A549 (cell line): ENCODE measurements at regions not wholly inside any gene's neighbourhood (a gene's known extent, or its start where the extent isn't known, plus 50 kb on each side); places are given as distances from the start of the nearest gene placed in this dataset.

Source experiments
- ATAC-seq, 2 experiments: fragments of 200-7000 bp in 1 of 2; fragments of >200 bp in 1 of 2; cut with Nextera tagmentation in 1 of 2; cut with Tn5 transposase in 1 of 2; 3 replicates each; pipeline versions ENCODE4 v1.8.0 to v1.9.1; 2018 to 2020; ENCODE audit warnings: mild to moderate bottlenecking in 1 of 2, moderate library complexity in 1 of 2
- CTCF ChIA-PET: fragments of 300-600 bp; sonication (Branson Sonifier 250); formaldehyde crosslinking; extraction: SDS; loops from one replicate; lab custom pipeline; 2021; ENCODE audit warnings: antibody characterized with exemption, inconsistent platforms; lab: Yijun Ruan, JAX
- POLR2A ChIA-PET: fragments of 350-600 bp; formaldehyde crosslinking; extraction: SDS; loops from one replicate; lab custom pipeline; 2021; ENCODE audit warnings: antibody characterized with exemption, inconsistent platforms; lab: Yijun Ruan, JAX
- DNase-seq, 2 experiments: peaks; one replicate each; pipeline versions ENCODE4 v3.0.0 to v3.0.0-alpha.2; 2011 to 2016; ENCODE audit warnings: low read depth in 1 of 2, low spot score in 1 of 2
- FAIRE-seq: peaks from 2 replicates; lab custom pipeline; 2011; peaks lifted over from hg19 to GRCh38; lab: Jason Lieb, UNC
- H3K27ac ChIP-seq, 2 experiments: fragments of >200 bp; sonication (Bioruptor Twin); formaldehyde crosslinking; 3 replicates each; pipeline ENCODE4 v1.5.1; 2016 to 2017
- H3K4me1 ChIP-seq: fragments of >200 bp; sonication (Bioruptor Twin); formaldehyde crosslinking; 3 replicates; pipeline ENCODE4 v1.6.1; 2016
- H3K4me2 ChIP-seq: fragments of >200 bp; sonication (Bioruptor Twin); formaldehyde crosslinking; 3 replicates; pipeline ENCODE4 v1.6.1; 2016
- H3K4me3 ChIP-seq: fragments of >200 bp; sonication (Bioruptor Twin); formaldehyde crosslinking; 3 replicates; pipeline ENCODE4 v1.5.1; 2016
- H3K9me3 ChIP-seq: fragments of >200 bp; sonication (Bioruptor Twin); formaldehyde crosslinking; 3 replicates; pipeline ENCODE4 v1.6.1; 2016
- CBX2 ChIP-seq: fragments of 200-600 bp; sonication (generic); IDR thresholded peaks from 2 replicates; pipeline ENCODE4 v1.6.1; 2016; ENCODE audit warnings: low read depth, mild to moderate bottlenecking, borderline replicate concordance
- EHMT2 ChIP-seq: fragments of 200-600 bp; sonication (generic); IDR thresholded peaks from 2 replicates; pipeline ENCODE4 v1.6.1; 2016; ENCODE audit warnings: antibody characterized with exemption, low read depth, mild to moderate bottlenecking, moderate library complexity
- GATA3 ChIP-seq: IDR thresholded peaks from 2 replicates; pipeline ENCODE4 v1.6.1; 2012; ENCODE audit warnings: borderline replicate concordance
- HOXA7 ChIP-seq: fragments of 250-450 bp; sonication (Bioruptor Pico); IDR thresholded peaks from 2 replicates; pipeline ENCODE4 v1.5.0; 2020; ENCODE audit warnings: mild to moderate bottlenecking, moderate library complexity
- KDM1A ChIP-seq: fragments of 200-600 bp; sonication (generic); IDR thresholded peaks from 2 replicates; pipeline ENCODE4 v1.6.1; 2016; ENCODE audit warnings: low read depth, mild to moderate bottlenecking
- PHF8 ChIP-seq: fragments of 200-600 bp; sonication (generic); IDR thresholded peaks from 2 replicates; pipeline ENCODE4 v1.6.1; 2016; ENCODE audit warnings: low read depth, mild to moderate bottlenecking, antibody characterized with exemption, moderate library complexity, borderline replicate concordance
- RCOR1 ChIP-seq: fragments of 150-350 bp; IDR thresholded peaks from 2 replicates; pipeline ENCODE4 v1.6.1; 2014; ENCODE audit warnings: antibody characterized with exemption, low read length, low read depth
- TP53 ChIP-seq: fragments of 250-450 bp; sonication (Bioruptor Pico); IDR thresholded peaks from 2 replicates; pipeline ENCODE4 v1.5.0; 2021; ENCODE audit warnings: mild to moderate bottlenecking, moderate library complexity
- ZFP36 ChIP-seq: fragments of 450-650 bp; IDR thresholded peaks from 2 replicates; pipeline ENCODE4 v1.6.1; 2014; ENCODE audit warnings: borderline replicate concordance; ENCODE audit not compliant: partially characterized antibody
- WGBS: methylation state at CpG from one replicate; pipeline ENCODE4 v1.1.6; 2017; ENCODE audit errors: missing lambda C conversion rate; 5-methylcytosine and 5-hydroxymethylcytosine counted together
- TF ChIP-seq, protein P1 (sequence below): IDR thresholded peaks from 2 replicates; pipeline ENCODE4 v1.6.1; 2012
- TF ChIP-seq, protein P2 (sequence below): fragments of 250-450 bp; sonication (Bioruptor Pico); IDR thresholded peaks from 2 replicates; pipeline ENCODE4 v1.5.0; 2021; ENCODE audit warnings: mild to moderate bottlenecking, moderate library complexity, borderline replicate concordance
- TF ChIP-seq, protein P3 (sequence below): fragments of >200 bp; sonication (Bioruptor Twin); formaldehyde crosslinking; IDR thresholded peaks from 2 replicates; pipeline ENCODE4 v1.6.1; 2016
- TF ChIP-seq, protein P4 (sequence below): fragments of >200 bp; sonication (Bioruptor Twin); formaldehyde crosslinking; IDR thresholded peaks from 3 replicates; pipeline ENCODE4 v1.5.1; 2016
- TF ChIP-seq, protein P5 (sequence below): fragments of 150-350 bp; IDR thresholded peaks from 2 replicates; pipeline ENCODE4 v1.6.1; 2014; ENCODE audit warnings: low read depth, mild to moderate bottlenecking, low read length

DNA sequence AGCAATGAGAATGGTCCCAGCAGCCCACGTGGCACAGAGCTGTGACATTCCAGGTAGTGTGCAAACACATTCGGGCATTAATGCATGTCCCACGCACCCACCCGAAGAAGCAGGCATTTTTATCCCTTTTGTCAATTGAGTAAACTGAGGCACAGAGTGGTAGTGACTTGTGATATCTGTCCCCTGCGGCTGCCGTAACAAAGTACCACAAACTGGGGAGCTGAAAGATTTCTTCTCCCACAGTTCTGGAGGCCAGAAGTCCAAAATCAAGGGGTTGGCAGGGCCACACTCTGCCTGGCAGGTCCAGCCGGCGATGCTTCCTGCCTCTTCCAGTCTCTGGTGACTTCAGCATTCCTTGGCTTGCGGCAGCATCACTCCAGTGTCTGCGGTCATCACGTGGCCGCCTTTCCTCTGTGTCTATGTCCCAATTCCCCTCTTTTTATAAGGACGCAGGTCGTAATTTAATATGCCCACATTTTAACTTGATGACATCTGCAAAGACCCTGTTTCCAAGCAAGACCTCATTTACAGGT lies 221.9 kb upstream of the GSE1 start:
- DNase-seq = no peak
- peak overlapping the region; percentile 69 for H3K4me2 ChIP-seq
- CTCF ChIA-PET = interaction anchor here (0.6 to 10.8 kb wide), 12 partner anchors 8 to 326 kb away, joined by 3 to 113 read pairs (median 10); no protein-coding TSS in a partner anchor
- peak overlapping the region; percentile 7 to 72; a peak in 4 of 6 replicates for H3K27ac ChIP-seq
- TF ChIP-seq GATA3 = no peak
- TF ChIP-seq, protein P1, sequence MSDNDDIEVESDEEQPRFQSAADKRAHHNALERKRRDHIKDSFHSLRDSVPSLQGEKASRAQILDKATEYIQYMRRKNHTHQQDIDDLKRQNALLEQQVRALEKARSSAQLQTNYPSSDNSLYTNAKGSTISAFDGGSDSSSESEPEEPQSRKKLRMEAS = no peak
- H3K4me3 ChIP-seq = no peak overlapping the region
- FAIRE-seq = no peak
- H3K9me3 ChIP-seq = no peaks in the 10 kb centered on the region
- no peak for ATAC-seq
- WGBS = 75% methylated on average over 14 of the region's 14 CpGs
- POLR2A ChIA-PET = interaction anchor here (1.2 kb wide), 1 partner anchor 222 kb away, joined by 4 read pairs; the partner anchor contains the start of gene GSE1
- H3K4me1 ChIP-seq = peaks cover 52% of the 10 kb centered on the region

DNA sequence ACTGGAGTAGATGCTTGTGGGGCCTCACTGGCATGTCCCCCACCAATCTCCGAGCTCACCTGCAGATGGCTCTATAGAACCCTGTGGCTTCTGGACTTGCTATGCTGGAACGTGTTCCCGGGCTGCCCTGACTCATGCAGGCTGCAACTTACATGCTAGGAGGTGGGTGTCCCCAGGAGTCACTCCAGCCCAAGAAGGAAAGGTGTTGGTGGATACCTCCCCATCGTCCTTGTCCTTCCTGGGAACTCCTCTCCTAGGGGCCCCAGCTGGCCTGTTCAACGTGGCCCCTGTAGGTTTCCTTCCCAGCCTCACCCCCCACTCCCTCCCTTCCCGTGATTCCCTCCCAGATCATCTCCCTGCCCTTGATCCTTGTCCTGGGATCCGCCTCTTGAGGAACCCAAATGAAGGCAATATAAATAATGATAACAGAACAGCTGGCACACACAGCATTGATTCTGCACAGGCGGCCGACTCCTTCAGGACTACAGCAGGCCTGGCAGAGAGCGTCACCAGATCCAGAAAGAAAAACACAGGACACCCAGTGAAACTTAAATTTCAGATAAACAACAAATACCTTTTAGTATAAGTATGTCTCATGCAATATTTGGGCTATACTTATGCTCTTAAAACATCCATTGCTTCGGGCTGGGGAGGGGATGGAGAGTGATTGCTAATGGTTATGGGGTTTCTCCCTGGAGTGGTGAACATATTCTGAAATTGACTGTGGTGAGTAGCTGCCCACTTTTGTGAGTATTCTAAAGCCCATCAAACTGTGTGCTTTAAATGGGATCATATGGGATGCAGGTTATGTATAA lies 221.1 kb upstream of the GSE1 start:
- peak overlapping the region in 1 of 2 experiments; percentile 72; a peak in 1 of 6 replicates for H3K27ac ChIP-seq
- H3K4me3 ChIP-seq = no peak overlapping the region
- no peak for DNase-seq
- ChIA-PET POLR2A (no interaction called here), CTCF (interaction anchor here (0.6 to 10.8 kb wide), 17 partner anchors 8 to 305 kb away, joined by 3 to 113 read pairs (median 7); no protein-coding TSS in a partner anchor)
- 79% methylated on average over 11 of the region's 11 CpGs for WGBS
- peaks cover 59% of the 10 kb centered on the region for H3K4me1 ChIP-seq
- no peaks in the 10 kb centered on the region for H3K9me3 ChIP-seq
- no peak for TF ChIP-seq RCOR1
- TF ChIP-seq EHMT2 = no peak
- TF ChIP-seq ZFP36 = no peak
- TF ChIP-seq PHF8 = no peak
- TF ChIP-seq KDM1A = no peak
- no peak for TF ChIP-seq HOXA7 (CRISPR knock-in tag)
- TF ChIP-seq CBX2 = no peak
- TF ChIP-seq, protein P2, sequence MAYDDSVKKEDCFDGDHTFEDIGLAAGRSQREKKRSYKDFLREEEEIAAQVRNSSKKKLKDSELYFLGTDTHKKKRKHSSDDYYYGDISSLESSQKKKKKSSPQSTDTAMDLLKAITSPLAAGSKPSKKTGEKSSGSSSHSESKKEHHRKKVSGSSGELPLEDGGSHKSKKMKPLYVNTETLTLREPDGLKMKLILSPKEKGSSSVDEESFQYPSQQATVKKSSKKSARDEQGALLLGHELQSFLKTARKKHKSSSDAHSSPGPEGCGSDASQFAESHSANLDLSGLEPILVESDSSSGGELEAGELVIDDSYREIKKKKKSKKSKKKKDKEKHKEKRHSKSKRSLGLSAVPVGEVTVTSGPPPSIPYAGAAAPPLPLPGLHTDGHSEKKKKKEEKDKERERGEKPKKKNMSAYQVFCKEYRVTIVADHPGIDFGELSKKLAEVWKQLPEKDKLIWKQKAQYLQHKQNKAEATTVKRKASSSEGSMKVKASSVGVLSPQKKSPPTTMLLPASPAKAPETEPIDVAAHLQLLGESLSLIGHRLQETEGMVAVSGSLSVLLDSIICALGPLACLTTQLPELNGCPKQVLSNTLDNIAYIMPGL (CRISPR knock-in tag) = no peak
- TF ChIP-seq, protein P3, sequence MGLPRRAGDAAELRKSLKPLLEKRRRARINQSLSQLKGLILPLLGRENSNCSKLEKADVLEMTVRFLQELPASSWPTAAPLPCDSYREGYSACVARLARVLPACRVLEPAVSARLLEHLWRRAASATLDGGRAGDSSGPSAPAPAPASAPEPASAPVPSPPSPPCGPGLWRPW = no peak
- TF ChIP-seq TP53 (CRISPR knock-in tag) = no peak
- TF ChIP-seq GATA3 = no peak
- TF ChIP-seq, protein P4, sequence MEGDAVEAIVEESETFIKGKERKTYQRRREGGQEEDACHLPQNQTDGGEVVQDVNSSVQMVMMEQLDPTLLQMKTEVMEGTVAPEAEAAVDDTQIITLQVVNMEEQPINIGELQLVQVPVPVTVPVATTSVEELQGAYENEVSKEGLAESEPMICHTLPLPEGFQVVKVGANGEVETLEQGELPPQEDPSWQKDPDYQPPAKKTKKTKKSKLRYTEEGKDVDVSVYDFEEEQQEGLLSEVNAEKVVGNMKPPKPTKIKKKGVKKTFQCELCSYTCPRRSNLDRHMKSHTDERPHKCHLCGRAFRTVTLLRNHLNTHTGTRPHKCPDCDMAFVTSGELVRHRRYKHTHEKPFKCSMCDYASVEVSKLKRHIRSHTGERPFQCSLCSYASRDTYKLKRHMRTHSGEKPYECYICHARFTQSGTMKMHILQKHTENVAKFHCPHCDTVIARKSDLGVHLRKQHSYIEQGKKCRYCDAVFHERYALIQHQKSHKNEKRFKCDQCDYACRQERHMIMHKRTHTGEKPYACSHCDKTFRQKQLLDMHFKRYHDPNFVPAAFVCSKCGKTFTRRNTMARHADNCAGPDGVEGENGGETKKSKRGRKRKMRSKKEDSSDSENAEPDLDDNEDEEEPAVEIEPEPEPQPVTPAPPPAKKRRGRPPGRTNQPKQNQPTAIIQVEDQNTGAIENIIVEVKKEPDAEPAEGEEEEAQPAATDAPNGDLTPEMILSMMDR = no peak
- TF ChIP-seq, protein P5, sequence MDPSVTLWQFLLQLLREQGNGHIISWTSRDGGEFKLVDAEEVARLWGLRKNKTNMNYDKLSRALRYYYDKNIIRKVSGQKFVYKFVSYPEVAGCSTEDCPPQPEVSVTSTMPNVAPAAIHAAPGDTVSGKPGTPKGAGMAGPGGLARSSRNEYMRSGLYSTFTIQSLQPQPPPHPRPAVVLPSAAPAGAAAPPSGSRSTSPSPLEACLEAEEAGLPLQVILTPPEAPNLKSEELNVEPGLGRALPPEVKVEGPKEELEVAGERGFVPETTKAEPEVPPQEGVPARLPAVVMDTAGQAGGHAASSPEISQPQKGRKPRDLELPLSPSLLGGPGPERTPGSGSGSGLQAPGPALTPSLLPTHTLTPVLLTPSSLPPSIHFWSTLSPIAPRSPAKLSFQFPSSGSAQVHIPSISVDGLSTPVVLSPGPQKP = no peak
- FAIRE-seq = no peak
- no peak overlapping the region for H3K4me2 ChIP-seq
- ATAC-seq = no peak
